ENCODE measurements at regions not wholly inside any gene's neighbourhood (a gene's known extent, or its start where the extent isn't known, plus 50 kb on each side); places are given as distances from the start of the nearest gene placed in this dataset.

DNA sequence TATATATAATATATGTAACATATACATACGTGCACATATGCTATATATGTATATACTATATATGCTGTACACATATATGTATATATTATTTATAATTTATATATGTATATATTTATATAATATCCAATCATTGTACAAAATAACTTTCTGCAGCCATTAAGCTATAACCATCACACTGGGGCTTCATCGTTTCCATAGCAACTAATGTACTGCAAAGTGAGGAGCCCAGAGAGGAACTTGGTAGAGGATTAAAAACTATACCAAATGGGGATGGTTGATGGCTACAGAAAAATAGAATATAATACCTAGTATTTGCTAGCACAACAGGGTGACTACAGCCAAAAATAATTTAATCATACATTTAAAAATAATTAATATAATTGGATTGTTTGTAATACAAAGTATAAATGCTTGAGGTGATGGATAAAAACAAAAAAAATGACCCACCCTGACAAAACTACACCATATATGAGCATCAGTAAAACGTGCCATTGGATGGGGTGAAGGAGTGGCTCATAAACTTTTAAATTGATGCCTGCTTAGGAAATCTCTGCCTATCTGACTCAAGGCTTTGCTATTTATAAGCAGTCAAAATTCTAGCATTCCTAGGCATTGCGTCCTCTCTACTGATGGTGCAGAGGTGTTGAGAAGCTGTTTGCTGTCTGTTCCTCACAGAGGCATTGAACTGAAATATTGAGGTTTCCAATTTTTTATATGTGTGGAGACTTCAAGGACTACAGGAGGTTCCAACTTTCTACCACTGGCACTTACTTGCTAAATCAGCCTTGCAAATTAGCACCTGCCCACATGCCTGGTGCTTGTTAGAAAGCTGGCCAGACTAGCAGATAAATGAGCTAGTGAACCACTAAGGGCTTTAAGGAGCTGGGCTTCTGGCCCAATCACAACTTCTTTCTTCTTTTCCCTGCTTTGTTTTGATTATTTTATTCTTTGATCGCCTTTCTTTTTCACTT, 190.1 kb downstream of the SCP2D1 start:
- Histone ChIP-seq H3K4me1 (no peaks in the 10 kb centered on the region), H2AFZ (no peak overlapping the region), H3K27me3 (ENCODE audit: control insufficient read depth, insufficient read depth, low read length) (no peaks in the 10 kb centered on the region), H3K9ac (no peak overlapping the region), H3K79me2 (no peaks in the 10 kb centered on the region), H3K4me2 (ENCODE audit: low read length) (no peak overlapping the region), H3K4me3 (ENCODE audit: low read depth, low read length) (no peak overlapping the region), H3K36me3 (ENCODE audit: control insufficient read depth, insufficient read depth, low read length) (no peaks in the 10 kb centered on the region), H3K27ac (no peak overlapping the region), H3K9me3 (ENCODE audit: control insufficient read depth, low read length) (no peaks in the 10 kb centered on the region)
- TF ChIP-seq CTCF (IDR thresholded peaks at IDR 0.05) = no peak

- Histone ChIP-seq H3K27ac (no peak overlapping the region), H3K9ac (no peak overlapping the region), H3K27me3 (ENCODE audit: control insufficient read depth, insufficient read depth, low read length) (no peaks in the 10 kb centered on the region), H3K4me1 (no peaks in the 10 kb centered on the region), H3K4me3 (ENCODE audit: low read depth, low read length) (no peak overlapping the region), H2AFZ (no peak overlapping the region), H3K79me2 (no peaks in the 10 kb centered on the region), H3K36me3 (ENCODE audit: control insufficient read depth, insufficient read depth, low read length) (no peaks in the 10 kb centered on the region), H3K4me2 (ENCODE audit: low read length) (no peak overlapping the region), H3K9me3 (ENCODE audit: control insufficient read depth, low read length) (no peaks in the 10 kb centered on the region)
- TF ChIP-seq CTCF (IDR thresholded peaks at IDR 0.05) = no peak
Observed at GRCh38 chr20:19004975-19005374, 191.4 kb downstream of the SCP2D1 start.

DNA sequence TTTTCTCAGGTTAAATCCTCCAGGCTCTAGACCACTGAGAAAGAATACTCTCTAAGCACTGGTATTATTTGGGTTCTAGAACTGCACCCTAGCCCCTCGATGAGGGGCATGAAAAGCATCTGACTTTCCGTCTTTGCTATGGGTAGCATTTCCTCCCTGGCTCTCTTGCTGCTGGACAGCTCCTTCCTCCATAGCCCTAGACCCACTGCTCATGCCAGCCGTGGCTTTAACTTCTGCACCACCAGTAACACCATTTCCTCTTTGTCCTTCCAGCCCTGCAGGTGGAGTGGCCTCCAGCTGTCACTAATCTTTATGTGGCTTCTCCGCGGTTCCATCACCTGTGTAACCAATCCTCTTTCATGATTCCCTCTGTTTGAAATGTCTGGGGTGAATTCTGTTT, 194.9 kb downstream of the SCP2D1 start:
- Histone ChIP-seq H3K79me2 (no peaks in the 10 kb centered on the region), H3K27me3 (ENCODE audit: control insufficient read depth, insufficient read depth, low read length) (no peaks in the 10 kb centered on the region), H3K36me3 (ENCODE audit: control insufficient read depth, insufficient read depth, low read length) (no peaks in the 10 kb centered on the region), H3K27ac (no peak overlapping the region), H3K4me2 (ENCODE audit: low read length) (no peak overlapping the region), H3K9ac (no peak overlapping the region), H3K4me1 (peaks cover 9% of the 10 kb centered on the region), H3K9me3 (ENCODE audit: control insufficient read depth, low read length) (no peaks in the 10 kb centered on the region), H2AFZ (no peak overlapping the region), H3K4me3 (ENCODE audit: low read depth, low read length) (no peak overlapping the region)
- TF ChIP-seq CTCF (IDR thresholded peaks at IDR 0.05) = no peak

DNA sequence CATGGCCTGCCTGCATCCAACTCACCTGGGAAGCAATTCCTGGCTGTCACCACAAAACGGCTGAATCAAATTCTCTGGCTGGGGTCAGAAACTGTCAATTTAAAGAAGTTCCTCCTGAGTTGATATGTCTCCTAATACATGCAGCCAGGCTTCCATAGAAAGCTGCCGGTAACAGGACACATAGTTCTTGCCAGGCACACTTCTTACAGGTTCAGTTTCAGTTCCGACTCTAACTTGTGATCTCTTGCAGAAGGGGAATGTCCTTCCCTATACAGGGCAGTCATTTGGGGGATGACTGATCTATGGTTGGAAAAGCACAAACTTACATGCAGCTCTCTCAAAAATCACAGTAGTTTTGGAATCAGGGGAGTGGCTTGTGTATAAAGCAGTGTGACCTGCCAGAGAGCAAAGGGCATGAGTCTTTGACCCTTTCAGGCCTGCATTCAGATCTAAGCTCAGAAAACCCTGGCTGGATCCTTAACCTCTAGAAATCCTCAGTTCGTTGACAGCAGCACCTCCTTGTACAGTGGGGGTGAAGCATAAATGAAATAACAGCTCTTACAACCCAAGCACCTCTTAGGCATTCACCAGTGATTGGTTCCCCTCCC, 195.6 kb downstream of the SCP2D1 start:
- Histone ChIP-seq H3K4me1 (peaks cover 12% of the 10 kb centered on the region), H3K9me3 (ENCODE audit: control insufficient read depth, low read length) (no peaks in the 10 kb centered on the region), H3K27ac (no peak overlapping the region), H3K27me3 (ENCODE audit: control insufficient read depth, insufficient read depth, low read length) (no peaks in the 10 kb centered on the region), H3K9ac (no peak overlapping the region), H3K4me3 (ENCODE audit: low read depth, low read length) (no peak overlapping the region), H3K4me2 (ENCODE audit: low read length) (no peak overlapping the region), H3K79me2 (no peaks in the 10 kb centered on the region), H2AFZ (no peak overlapping the region), H3K36me3 (ENCODE audit: control insufficient read depth, insufficient read depth, low read length) (no peaks in the 10 kb centered on the region)
- TF ChIP-seq CTCF (IDR thresholded peaks at IDR 0.05) = no peak
